ENCODE measurements at regions not wholly inside any gene's neighbourhood (a gene's known extent, or its start where the extent isn't known, plus 50 kb on each side); places are given as distances from the start of the nearest gene placed in this dataset.
"Not testable (repeated sequence)": the region's sequence is repeated elsewhere in the genome, so short reads cannot be mapped to it uniquely, and the experiment has no call there.

GRCh38 chr4:12359420-12359819 is 930.7 kb upstream of the HS3ST1 start:
- Mint-ChIP-seq H3K27me3 (ENCODE audit: insufficient read depth) (no peaks in the 10 kb centered on the region), H3K36me3 (ENCODE audit: low read depth) (no peaks in the 10 kb centered on the region), H3K4me3 (no peak overlapping the region), H3K4me1 (peaks cover 4% of the 10 kb centered on the region), H3K9me3 (peaks cover 5% of the 10 kb centered on the region), H3K27ac (no peak overlapping the region)
- no peaks in the 10 kb centered on the region for H3K27me3 ChIP-seq (ENCODE audit: control insufficient read depth, insufficient read depth, low read length, poor library complexity, severe bottlenecking)
- no peaks in the 10 kb centered on the region for H3K4me1 ChIP-seq (ENCODE audit: control insufficient read depth, insufficient read depth, low read length)
- WGBS, 2 experiments (ENCODE audit: insufficient coverage in 1 of 2, insufficient read length in 1 of 2): 75 to 88% methylated on average over 1 to 3 of the region's 3 CpGs
- no peak overlapping the region for H3K9ac ChIP-seq (ENCODE audit: extremely low read depth, low read length, poor library complexity, severe bottlenecking)
- H3K4me3 ChIP-seq (ENCODE audit: low read length): no peak overlapping the region
- H3K36me3 ChIP-seq (ENCODE audit: control insufficient read depth, insufficient read depth, low read length): no peaks in the 10 kb centered on the region
- peak; percentile 59 for TF ChIP-seq CTCF (conservative IDR thresholded peaks at IDR 0.05)
- DNase-seq: no peak
- peaks cover 10% of the 10 kb centered on the region for H3K9me3 ChIP-seq (ENCODE audit: control insufficient read depth, low read length)
- no peak overlapping the region for H3K27ac ChIP-seq (ENCODE audit: low read depth, low read length)

GRCh38 chr4:12333083-12333482 is 904.4 kb upstream of the HS3ST1 start:
- H3K27ac Mint-ChIP-seq: not testable (repeated sequence)

GRCh38 chr4:12324965-12325364 is 896.3 kb upstream of the HS3ST1 start:
- no peaks in the 10 kb centered on the region for H3K36me3 ChIP-seq (ENCODE audit: control insufficient read depth, insufficient read depth, low read length)
- no peak for TF ChIP-seq CTCF (conservative IDR thresholded peaks at IDR 0.05)
- no peaks in the 10 kb centered on the region for H3K4me1 Mint-ChIP-seq
- no peaks in the 10 kb centered on the region for H3K27me3 Mint-ChIP-seq (ENCODE audit: insufficient read depth)
- no peak overlapping the region for H3K27ac Mint-ChIP-seq
- no peaks in the 10 kb centered on the region for H3K9me3 ChIP-seq (ENCODE audit: control insufficient read depth, low read length)
- H3K4me3 ChIP-seq (ENCODE audit: low read length): no peak overlapping the region
- no peaks in the 10 kb centered on the region for H3K9me3 Mint-ChIP-seq
- WGBS, 2 experiments (ENCODE audit: insufficient coverage in 1 of 2, insufficient read length in 1 of 2): 89 to 100% methylated on average over 1 of the region's 1 CpG
- H3K27ac ChIP-seq (ENCODE audit: low read depth, low read length): no peak overlapping the region
- no peaks in the 10 kb centered on the region for H3K4me1 ChIP-seq (ENCODE audit: control insufficient read depth, insufficient read depth, low read length)
- no peaks in the 10 kb centered on the region for H3K36me3 Mint-ChIP-seq (ENCODE audit: low read depth)
- H3K9ac ChIP-seq (ENCODE audit: extremely low read depth, low read length, poor library complexity, severe bottlenecking): no peak overlapping the region
- DNase-seq: no peak
- no peak overlapping the region for H3K4me3 Mint-ChIP-seq
- no peaks in the 10 kb centered on the region for H3K27me3 ChIP-seq (ENCODE audit: control insufficient read depth, insufficient read depth, low read length, poor library complexity, severe bottlenecking)

More at GRCh38 chr4:12333083-12333482, 904.4 kb upstream of the HS3ST1 start:
- not testable (repeated sequence) for H3K9me3 ChIP-seq (ENCODE audit: control insufficient read depth, low read length); H3K27ac ChIP-seq (ENCODE audit: low read depth, low read length); H3K27me3 ChIP-seq (ENCODE audit: control insufficient read depth, insufficient read depth, low read length, poor library complexity, severe bottlenecking); H3K36me3 Mint-ChIP-seq (ENCODE audit: low read depth); DNase-seq; H3K4me1 Mint-ChIP-seq; H3K36me3 ChIP-seq (ENCODE audit: control insufficient read depth, insufficient read depth, low read length); H3K4me1 ChIP-seq (ENCODE audit: control insufficient read depth, insufficient read depth, low read length); H3K9ac ChIP-seq (ENCODE audit: extremely low read depth, low read length, poor library complexity, severe bottlenecking); H3K4me3 ChIP-seq (ENCODE audit: low read length); H3K27me3 Mint-ChIP-seq (ENCODE audit: insufficient read depth); H3K4me3 Mint-ChIP-seq
- whole genome bisulfite sequencing, 2 experiments (ENCODE audit: insufficient coverage in 1 of 2, insufficient read length in 1 of 2): 93 to 100% methylated on average over 1 to 2 of the region's 2 CpGs
- peaks cover 33% of the 10 kb centered on the region for H3K9me3 Mint-ChIP-seq

GRCh38 chr4:12319765-12320164 is 891.1 kb upstream of the HS3ST1 start:
- Histone ChIP-seq H3K36me3 (ENCODE audit: control insufficient read depth, insufficient read depth, low read length) (no peaks in the 10 kb centered on the region), H3K9me3 (ENCODE audit: control insufficient read depth, low read length) (no peaks in the 10 kb centered on the region), H3K9ac (ENCODE audit: extremely low read depth, low read length, poor library complexity, severe bottlenecking) (no peak overlapping the region), H3K4me3 (ENCODE audit: low read length) (no peak overlapping the region), H3K27me3 (ENCODE audit: control insufficient read depth, insufficient read depth, low read length, poor library complexity, severe bottlenecking) (no peaks in the 10 kb centered on the region), H3K4me1 (ENCODE audit: control insufficient read depth, insufficient read depth, low read length) (no peaks in the 10 kb centered on the region), H3K27ac (ENCODE audit: low read depth, low read length) (no peak overlapping the region)
- Mint-ChIP-seq H3K36me3 (ENCODE audit: low read depth) (no peaks in the 10 kb centered on the region), H3K4me3 (no peak overlapping the region), H3K27ac (no peak overlapping the region), H3K27me3 (ENCODE audit: insufficient read depth) (no peaks in the 10 kb centered on the region), H3K4me1 (no peaks in the 10 kb centered on the region), H3K9me3 (no peaks in the 10 kb centered on the region)
- TF ChIP-seq CTCF (conservative IDR thresholded peaks at IDR 0.05): no peak
- no peak for DNase-seq
- 94% methylated on average over 4 of the region's 4 CpGs; no CpG with 5 or more reads in 1 of the 2 experiments for WGBS, 2 experiments (ENCODE audit: insufficient coverage in 1 of 2, insufficient read length in 1 of 2)
